Endothelial cell (in vitro differentiated cells): ENCODE measurements at regions not wholly inside any gene's neighbourhood (a gene's known extent, or its start where the extent isn't known, plus 50 kb on each side); places are given as distances from the start of the nearest gene placed in this dataset.
"Not testable (repeated sequence)": the region's sequence is repeated elsewhere in the genome, so short reads cannot be mapped to it uniquely, and the experiment has no call there.

Experiments used
- DNase-seq: peaks from one replicate; pipeline ENCODE4 v3.0.0; 2021; ENCODE audit warnings: low spot score
- H3K27ac Mint-ChIP-seq: one replicate; pipeline ENCODE4 v1.8.0; 2021; ENCODE audit warnings: mixed read lengths, inconsistent platforms; ENCODE audit not compliant: unreplicated experiment
- H3K27me3 Mint-ChIP-seq: one replicate; pipeline ENCODE4 v1.8.0; 2021; ENCODE audit warnings: mild to moderate bottlenecking, moderate library complexity, mixed read lengths, inconsistent platforms; ENCODE audit not compliant: unreplicated experiment
- H3K36me3 Mint-ChIP-seq: one replicate; pipeline ENCODE4 v1.8.0; 2021; ENCODE audit warnings: mild to moderate bottlenecking, low read depth, mixed read lengths, inconsistent platforms; ENCODE audit not compliant: unreplicated experiment
- H3K4me1 Mint-ChIP-seq: one replicate; pipeline ENCODE4 v1.8.0; 2021; ENCODE audit warnings: mild to moderate bottlenecking, mixed read lengths, inconsistent platforms; ENCODE audit not compliant: unreplicated experiment
- H3K4me3 Mint-ChIP-seq: one replicate; pipeline ENCODE4 v1.8.0; 2021; ENCODE audit warnings: mild to moderate bottlenecking, mixed read lengths, inconsistent platforms; ENCODE audit not compliant: unreplicated experiment
- H3K9me3 Mint-ChIP-seq: one replicate; pipeline ENCODE4 v1.8.0; 2021; ENCODE audit warnings: mixed read lengths, inconsistent platforms; ENCODE audit not compliant: unreplicated experiment
- TF ChIP-seq, protein P1 (sequence below): fragments of 200-600 bp; sonication (generic); IDR thresholded peaks from one replicate; pipeline ENCODE4 v1.5.0; 2021; ENCODE audit warnings: antibody characterized with exemption; ENCODE audit not compliant: unreplicated experiment

DNA sequence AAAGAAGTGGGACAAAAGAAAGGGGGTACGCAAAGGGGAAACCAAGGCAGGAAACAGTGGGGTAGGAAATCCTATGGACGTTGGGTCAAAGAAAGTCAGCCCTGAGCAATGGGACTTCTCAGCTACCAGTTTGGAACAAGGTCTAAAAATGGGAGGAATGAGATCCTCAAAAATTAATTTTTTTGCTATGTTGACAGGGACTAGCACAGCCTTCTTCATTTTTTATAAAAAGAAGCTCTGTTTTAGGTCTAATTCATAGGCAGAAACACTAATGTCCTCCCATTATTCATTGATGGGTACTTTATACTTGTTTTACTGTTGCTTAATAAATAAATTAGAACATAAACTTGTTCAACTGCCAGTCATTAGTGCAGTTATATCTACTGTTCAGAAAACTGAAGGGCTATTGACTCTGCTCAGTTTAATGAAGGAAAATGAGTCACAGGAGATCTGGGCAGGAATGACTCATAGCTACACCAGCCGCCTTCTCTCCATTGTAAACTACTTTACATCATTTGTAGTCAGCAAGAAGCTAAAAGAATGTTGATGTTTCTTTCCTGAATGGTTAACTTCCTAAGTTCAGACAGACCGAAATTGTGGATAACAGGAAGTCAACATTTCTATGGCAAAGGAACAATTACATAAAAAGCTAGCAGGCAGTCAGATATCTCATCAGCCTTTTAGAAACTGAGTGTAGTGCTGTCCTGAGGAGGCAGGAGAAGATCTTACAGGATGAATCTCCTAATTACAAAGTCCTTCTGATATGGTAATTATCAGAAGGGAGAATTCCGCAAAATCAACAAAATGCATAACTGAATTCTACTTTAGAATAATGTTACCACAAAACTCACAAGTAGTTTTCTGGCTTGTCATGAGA is 356.4 kb upstream of the PKN2 start:
- TF ChIP-seq, protein P1, sequence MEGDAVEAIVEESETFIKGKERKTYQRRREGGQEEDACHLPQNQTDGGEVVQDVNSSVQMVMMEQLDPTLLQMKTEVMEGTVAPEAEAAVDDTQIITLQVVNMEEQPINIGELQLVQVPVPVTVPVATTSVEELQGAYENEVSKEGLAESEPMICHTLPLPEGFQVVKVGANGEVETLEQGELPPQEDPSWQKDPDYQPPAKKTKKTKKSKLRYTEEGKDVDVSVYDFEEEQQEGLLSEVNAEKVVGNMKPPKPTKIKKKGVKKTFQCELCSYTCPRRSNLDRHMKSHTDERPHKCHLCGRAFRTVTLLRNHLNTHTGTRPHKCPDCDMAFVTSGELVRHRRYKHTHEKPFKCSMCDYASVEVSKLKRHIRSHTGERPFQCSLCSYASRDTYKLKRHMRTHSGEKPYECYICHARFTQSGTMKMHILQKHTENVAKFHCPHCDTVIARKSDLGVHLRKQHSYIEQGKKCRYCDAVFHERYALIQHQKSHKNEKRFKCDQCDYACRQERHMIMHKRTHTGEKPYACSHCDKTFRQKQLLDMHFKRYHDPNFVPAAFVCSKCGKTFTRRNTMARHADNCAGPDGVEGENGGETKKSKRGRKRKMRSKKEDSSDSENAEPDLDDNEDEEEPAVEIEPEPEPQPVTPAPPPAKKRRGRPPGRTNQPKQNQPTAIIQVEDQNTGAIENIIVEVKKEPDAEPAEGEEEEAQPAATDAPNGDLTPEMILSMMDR: no peak
- H3K9me3 Mint-ChIP-seq: no peaks in the 10 kb centered on the region
- H3K36me3 Mint-ChIP-seq: no peaks in the 10 kb centered on the region
- DNase-seq: no peak
- no peaks in the 10 kb centered on the region for H3K27me3 Mint-ChIP-seq
- peak overlapping the region; percentile 68 for H3K27ac Mint-ChIP-seq
- peaks cover 12% of the 10 kb centered on the region for H3K4me1 Mint-ChIP-seq
- H3K4me3 Mint-ChIP-seq: no peak overlapping the region

DNA sequence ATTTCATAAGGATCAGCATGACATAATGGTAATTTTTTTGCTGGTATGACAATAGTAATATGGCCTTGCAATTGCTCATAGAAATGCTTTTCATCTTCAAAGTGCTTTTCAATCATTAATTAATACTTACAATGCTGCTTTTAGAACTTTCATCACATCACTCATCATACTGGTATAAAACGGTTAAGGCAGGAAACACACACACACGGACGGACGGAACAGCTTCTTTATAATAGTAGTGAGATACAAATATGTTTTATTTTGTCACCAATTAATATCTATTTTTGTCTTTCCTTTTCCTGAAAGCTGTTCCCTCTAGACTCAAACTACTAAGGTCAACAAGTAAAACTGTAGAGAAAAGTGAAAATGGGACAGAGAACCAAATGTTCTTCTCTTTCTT is 353.9 kb upstream of the PKN2 start:
- TF ChIP-seq, protein P1: no peak
- no peak overlapping the region for H3K27ac Mint-ChIP-seq
- DNase-seq: no peak
- H3K27me3 Mint-ChIP-seq: no peaks in the 10 kb centered on the region
- H3K9me3 Mint-ChIP-seq: no peaks in the 10 kb centered on the region
- no peaks in the 10 kb centered on the region for H3K36me3 Mint-ChIP-seq
- H3K4me1 Mint-ChIP-seq: peaks cover 12% of the 10 kb centered on the region
- no peak overlapping the region for H3K4me3 Mint-ChIP-seq

DNA sequence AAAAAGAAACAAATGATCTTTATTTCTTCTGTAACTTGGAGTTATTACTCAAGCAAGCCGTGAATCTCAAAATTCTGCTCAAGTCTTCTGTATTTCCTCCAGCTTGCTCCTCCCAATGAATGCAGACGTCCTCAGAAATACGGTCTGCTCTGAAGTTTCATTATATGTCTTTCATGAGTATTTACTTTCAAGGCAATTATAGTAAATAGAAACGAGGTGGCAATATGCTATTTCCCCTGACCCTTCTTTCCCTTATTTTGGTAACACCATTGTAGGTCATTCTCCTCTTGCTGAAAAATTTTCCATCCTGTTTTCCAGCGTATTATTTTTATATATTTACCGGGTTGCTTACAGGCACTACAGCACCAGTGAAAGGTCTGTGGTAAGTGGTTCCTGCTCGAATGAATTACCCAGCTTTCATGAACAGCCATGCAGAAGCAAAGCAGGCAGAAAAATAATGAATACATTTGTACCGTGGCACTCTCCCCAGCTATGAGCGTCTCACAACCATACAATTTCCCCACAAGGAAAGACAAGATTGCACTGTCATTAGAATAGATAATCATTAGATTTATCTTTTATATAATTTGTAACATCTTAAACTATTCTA is 350.9 kb upstream of the PKN2 start:
- no peak overlapping the region for H3K27ac Mint-ChIP-seq
- no peaks in the 10 kb centered on the region for H3K36me3 Mint-ChIP-seq
- H3K4me1 Mint-ChIP-seq: no peaks in the 10 kb centered on the region
- H3K9me3 Mint-ChIP-seq: no peaks in the 10 kb centered on the region
- no peaks in the 10 kb centered on the region for H3K27me3 Mint-ChIP-seq
- no peak overlapping the region for H3K4me3 Mint-ChIP-seq
- TF ChIP-seq, protein P1: no peak
- DNase-seq: no peak

DNA sequence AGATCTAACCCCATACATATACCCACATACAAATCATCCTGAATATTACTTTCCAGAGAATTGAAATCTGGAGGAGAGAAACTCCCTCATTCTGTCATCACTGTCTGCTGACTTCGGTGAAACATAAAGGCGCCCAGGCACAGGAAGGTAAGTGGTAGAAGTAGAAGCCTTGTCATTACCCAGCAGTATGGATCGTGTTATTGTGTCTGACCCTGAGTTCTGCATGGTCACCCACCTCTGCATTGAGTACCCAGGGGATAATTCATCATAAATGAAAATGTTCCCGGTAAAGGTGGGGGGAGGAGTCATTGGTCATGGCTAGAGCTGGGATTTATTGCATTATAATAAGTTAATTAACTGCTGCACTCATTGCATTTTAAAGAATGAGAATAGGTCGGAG is 342.6 kb upstream of the PKN2 start:
- Mint-ChIP-seq H3K36me3 (peaks cover 4% of the 10 kb centered on the region), H3K4me1 (no peaks in the 10 kb centered on the region), H3K4me3 (no peak overlapping the region), H3K27me3 (peaks cover 1% of the 10 kb centered on the region), H3K9me3 (peaks cover 7% of the 10 kb centered on the region), H3K27ac (no peak overlapping the region)
- no peak for DNase-seq
- TF ChIP-seq, protein P1: no peak

DNA sequence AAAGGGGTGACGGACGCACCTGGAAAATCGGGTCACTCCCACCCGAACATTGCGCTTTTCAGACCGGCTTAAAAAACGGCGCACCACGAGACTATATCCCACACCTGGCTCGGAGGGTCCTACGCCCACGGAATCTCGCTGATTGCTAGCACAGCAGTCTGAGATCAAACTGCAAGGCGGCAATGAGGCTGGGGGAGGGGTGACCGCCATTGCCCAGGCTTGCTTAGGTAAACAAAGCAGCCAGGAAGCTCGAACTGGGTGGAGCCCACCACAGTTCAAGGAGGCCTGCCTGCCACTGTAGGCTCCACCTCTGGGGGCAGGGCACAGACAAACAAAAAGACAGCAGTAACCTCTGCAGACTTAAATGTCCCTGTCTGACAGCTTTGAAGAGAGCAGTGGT is 342.0 kb upstream of the PKN2 start:
- not testable (repeated sequence) for DNase-seq, H3K4me1 Mint-ChIP-seq, H3K9me3 Mint-ChIP-seq, H3K27ac Mint-ChIP-seq, H3K27me3 Mint-ChIP-seq, H3K36me3 Mint-ChIP-seq, H3K4me3 Mint-ChIP-seq
